HCT116 (cell line): ENCODE measurements at regions not wholly inside any gene's neighbourhood (a gene's known extent, or its start where the extent isn't known, plus 50 kb on each side); places are given as distances from the start of the nearest gene placed in this dataset.

ENCODE experiments used
- CEBPB ChIP-seq: IDR thresholded peaks from 2 replicates; pipeline ENCODE4 v1.6.1; 2012; ENCODE audit warnings: low read depth
- ELF1 ChIP-seq: IDR thresholded peaks from 2 replicates; pipeline ENCODE4 v1.6.1; 2012; ENCODE audit warnings: low read depth, borderline replicate concordance
- POLR2A ChIP-seq: IDR thresholded peaks from 2 replicates; pipeline ENCODE4 v1.7.0; 2011; ENCODE audit warnings: borderline replicate concordance; ENCODE audit not compliant: insufficient read depth, insufficient read length; ENCODE audit errors: extremely low read depth
- POLR2AphosphoS5 ChIP-seq: IDR thresholded peaks from 2 replicates; pipeline ENCODE4 v1.6.1; 2011; ENCODE audit warnings: mild to moderate bottlenecking, low read depth, low read length, moderate library complexity
- ZNF274 ChIP-seq: fragments of 200-500 bp; sonication (Bioruptor generic); IDR thresholded peaks from 2 replicates; pipeline ENCODE4 v1.6.1; 2014; ENCODE audit warnings: mild to moderate bottlenecking, low read depth, low read length, inconsistent platforms
- TF ChIP-seq, protein P1 (sequence below): IDR thresholded peaks from 2 replicates; pipeline ENCODE4 v1.6.1; 2012; ENCODE audit warnings: low read depth

DNA sequence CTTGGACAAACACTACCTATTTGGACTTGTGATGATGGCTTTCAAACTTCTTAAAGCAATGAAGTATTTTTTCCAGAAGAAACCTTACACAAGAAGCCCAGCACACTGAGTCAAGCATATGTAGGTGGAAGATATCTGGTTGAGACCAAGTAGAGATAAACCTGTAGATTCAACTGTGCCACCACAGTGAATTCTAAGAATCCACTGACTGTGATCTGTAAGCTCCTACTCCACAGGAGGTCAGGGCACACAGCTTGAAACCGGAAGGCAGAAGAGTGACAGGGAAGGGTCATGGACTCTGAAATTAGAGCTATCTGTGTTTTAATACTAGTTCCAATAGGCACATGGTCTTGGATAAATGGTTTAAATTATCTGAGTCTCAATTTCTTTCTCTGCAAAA, 404.5 kb downstream of the ETS1 start:
- TF ChIP-seq CEBPB (no peak), POLR2AphosphoS5 (no peak), ELF1 (no peak), POLR2A (no peak), ZNF274 (no peak)
- TF ChIP-seq, protein P1, sequence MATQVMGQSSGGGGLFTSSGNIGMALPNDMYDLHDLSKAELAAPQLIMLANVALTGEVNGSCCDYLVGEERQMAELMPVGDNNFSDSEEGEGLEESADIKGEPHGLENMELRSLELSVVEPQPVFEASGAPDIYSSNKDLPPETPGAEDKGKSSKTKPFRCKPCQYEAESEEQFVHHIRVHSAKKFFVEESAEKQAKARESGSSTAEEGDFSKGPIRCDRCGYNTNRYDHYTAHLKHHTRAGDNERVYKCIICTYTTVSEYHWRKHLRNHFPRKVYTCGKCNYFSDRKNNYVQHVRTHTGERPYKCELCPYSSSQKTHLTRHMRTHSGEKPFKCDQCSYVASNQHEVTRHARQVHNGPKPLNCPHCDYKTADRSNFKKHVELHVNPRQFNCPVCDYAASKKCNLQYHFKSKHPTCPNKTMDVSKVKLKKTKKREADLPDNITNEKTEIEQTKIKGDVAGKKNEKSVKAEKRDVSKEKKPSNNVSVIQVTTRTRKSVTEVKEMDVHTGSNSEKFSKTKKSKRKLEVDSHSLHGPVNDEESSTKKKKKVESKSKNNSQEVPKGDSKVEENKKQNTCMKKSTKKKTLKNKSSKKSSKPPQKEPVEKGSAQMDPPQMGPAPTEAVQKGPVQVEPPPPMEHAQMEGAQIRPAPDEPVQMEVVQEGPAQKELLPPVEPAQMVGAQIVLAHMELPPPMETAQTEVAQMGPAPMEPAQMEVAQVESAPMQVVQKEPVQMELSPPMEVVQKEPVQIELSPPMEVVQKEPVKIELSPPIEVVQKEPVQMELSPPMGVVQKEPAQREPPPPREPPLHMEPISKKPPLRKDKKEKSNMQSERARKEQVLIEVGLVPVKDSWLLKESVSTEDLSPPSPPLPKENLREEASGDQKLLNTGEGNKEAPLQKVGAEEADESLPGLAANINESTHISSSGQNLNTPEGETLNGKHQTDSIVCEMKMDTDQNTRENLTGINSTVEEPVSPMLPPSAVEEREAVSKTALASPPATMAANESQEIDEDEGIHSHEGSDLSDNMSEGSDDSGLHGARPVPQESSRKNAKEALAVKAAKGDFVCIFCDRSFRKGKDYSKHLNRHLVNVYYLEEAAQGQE = no peak
